SK-N-SH (cell line): ENCODE measurements at regions not wholly inside any gene's neighbourhood (a gene's known extent, or its start where the extent isn't known, plus 50 kb on each side); places are given as distances from the start of the nearest gene placed in this dataset.

Experiments used
- CTCF ChIA-PET: fragments of 300-600, 350-600 bp; formaldehyde crosslinking; extraction: SDS; loops from one replicate; lab custom pipeline; 2021; lab: Yijun Ruan, JAX
- POLR2A ChIA-PET: fragments of 350-600 bp; sonication (Branson Sonifier 250); formaldehyde crosslinking; extraction: SDS; loops from one replicate; lab custom pipeline; 2020; ENCODE audit warnings: antibody characterized with exemption, inconsistent platforms; lab: Yijun Ruan, JAX
- DNase-seq: peaks from one replicate; pipeline ENCODE4 v3.0.0; 2012
- H2AFZ ChIP-seq: fragments of 200-600 bp; sonication (generic); 2 replicates; pipeline ENCODE4 v1.8.1; 2016; ENCODE audit warnings: antibody characterized with exemption, mild to moderate bottlenecking, low read depth
- H3F3A ChIP-seq: fragments of 200-600 bp; sonication (generic); replicated peaks from 2 replicates; pipeline ENCODE3; 2016; ENCODE audit warnings: antibody characterized with exemption, mild to moderate bottlenecking; ENCODE audit not compliant: insufficient read depth
- H3K27ac ChIP-seq, 2 experiments: fragments of 200-500 bp in 1 of 2; fragments of 200-600 bp in 1 of 2; sonication (Bioruptor generic) in 1 of 2; sonication (generic), shearing (Covaris generic) in 1 of 2; 2 replicates each; pipeline versions ENCODE4 v1.5.1 to v1.6.1; 2014 to 2016; ENCODE audit warnings: low read depth in 2 of 2, inconsistent platforms in 1 of 2, low read length in 1 of 2, mild to moderate bottlenecking in 1 of 2, mixed read lengths in 1 of 2
- H3K27me3 ChIP-seq: fragments of 200-600 bp; sonication (generic), shearing (Covaris generic); 2 replicates; pipeline ENCODE4 v1.6.1; 2016; ENCODE audit warnings: mixed run types; ENCODE audit not compliant: insufficient read depth
- H3K36me3 ChIP-seq, 2 experiments: fragments of 200-500 bp in 1 of 2; fragments of 200-600 bp in 1 of 2; sonication (Bioruptor generic) in 1 of 2; sonication (generic) in 1 of 2; replicated peaks in 1 of 2; 2 replicates each; pipeline versions ENCODE3 to v1.5.1; 2014 to 2016; ENCODE audit warnings: low read length in 1 of 2, mild to moderate bottlenecking in 1 of 2; ENCODE audit not compliant: insufficient read depth in 2 of 2, control insufficient read depth in 1 of 2
- H3K4me1 ChIP-seq, 2 experiments: fragments of 200-500 bp in 1 of 2; fragments of 200-600 bp in 1 of 2; sonication (Bioruptor generic) in 1 of 2; sonication (generic), shearing (Covaris generic) in 1 of 2; 2 replicates each; pipeline versions ENCODE4 v1.5.1 to v1.6.1; 2014 to 2016; ENCODE audit warnings: low read depth in 1 of 2, low read length in 1 of 2, mixed run types in 1 of 2; ENCODE audit not compliant: insufficient read depth in 2 of 2, control insufficient read depth in 1 of 2
- H3K4me2 ChIP-seq: fragments of 200-600 bp; sonication (generic), shearing (Covaris generic); 2 replicates; pipeline ENCODE4 v1.6.1; 2017; ENCODE audit warnings: mixed run types
- H3K4me3 ChIP-seq, 2 experiments: fragments of 200-500 bp in 1 of 2; fragments of 200-600 bp in 1 of 2; sonication (Bioruptor generic) in 1 of 2; sonication (generic), shearing (Covaris generic) in 1 of 2; 2 replicates each; pipeline versions ENCODE4 v1.5.1 to v1.8.1; 2014 to 2016; ENCODE audit warnings: low read depth in 2 of 2, inconsistent platforms in 1 of 2, low read length in 1 of 2, mild to moderate bottlenecking in 1 of 2, mixed read lengths in 1 of 2, moderate library complexity in 1 of 2
- H3K79me2 ChIP-seq: fragments of 200-600 bp; sonication (generic); 2 replicates; pipeline ENCODE4 v1.8.1; 2017; ENCODE audit warnings: mild to moderate bottlenecking; ENCODE audit not compliant: insufficient read depth
- H3K9ac ChIP-seq: fragments of 200-600 bp; sonication (generic); 2 replicates; pipeline ENCODE4 v1.6.1; 2017; ENCODE audit warnings: mixed run types
- H3K9me2 ChIP-seq: fragments of 200-600 bp; sonication (generic); 2 replicates; pipeline ENCODE4 v1.6.1; 2017; ENCODE audit warnings: mixed run types
- H3K9me3 ChIP-seq: fragments of 200-600 bp; sonication (generic); 2 replicates; pipeline ENCODE4 v1.6.1; 2017; ENCODE audit warnings: mixed run types, mild to moderate bottlenecking, moderate library complexity
- H4K20me1 ChIP-seq: fragments of 200-600 bp; sonication (generic); 2 replicates; pipeline ENCODE4 v1.6.1; 2017; ENCODE audit warnings: mild to moderate bottlenecking, mixed run types; ENCODE audit not compliant: insufficient read depth
- ELF1 ChIP-seq: IDR thresholded peaks from 2 replicates; pipeline ENCODE4 v1.4.0; 2012
- EZH2phosphoT487 ChIP-seq: fragments of 200-600 bp; sonication (generic); IDR thresholded peaks from 2 replicates; pipeline ENCODE4 v1.6.1; 2017; ENCODE audit warnings: low read depth, mixed run types, mild to moderate bottlenecking, antibody characterized with exemption, moderate library complexity, borderline replicate concordance
- FOXM1 ChIP-seq: IDR thresholded peaks from 2 replicates; pipeline ENCODE4 v1.4.0; 2012; ENCODE audit warnings: low read depth, mild to moderate bottlenecking
- GABPA ChIP-seq: IDR thresholded peaks from 2 replicates; pipeline ENCODE4 v1.4.0; 2012; ENCODE audit warnings: low read depth, mild to moderate bottlenecking
- MEF2A ChIP-seq: IDR thresholded peaks from 2 replicates; pipeline ENCODE4 v1.4.0; 2012; ENCODE audit warnings: low read depth, borderline replicate concordance
- MXI1 ChIP-seq: IDR thresholded peaks from 2 replicates; pipeline ENCODE4 v1.6.1; 2012; ENCODE audit warnings: mild to moderate bottlenecking, low read depth, low read length, improper control_type of control experiment
- RXRA ChIP-seq: IDR thresholded peaks from 2 replicates; pipeline ENCODE4 v1.4.0; 2012; ENCODE audit warnings: low read depth, mild to moderate bottlenecking, borderline replicate concordance
- SIN3A ChIP-seq: IDR thresholded peaks from 2 replicates; pipeline ENCODE4 v1.6.1; 2012; ENCODE audit warnings: low read depth, mild to moderate bottlenecking, low read length, moderate library complexity, borderline replicate concordance
- WGBS: methylation state at CpG from one replicate; pipeline ENCODE4 v1.1.6; 2017; ENCODE audit warnings: low lambda C conversion rate; 5-methylcytosine and 5-hydroxymethylcytosine counted together
- TF ChIP-seq, protein P1 (sequence below): fragments of 150-350 bp; IDR thresholded peaks from 2 replicates; pipeline ENCODE4 v1.6.1; 2016; ENCODE audit warnings: mild to moderate bottlenecking, low read depth, low read length
- TF ChIP-seq, protein P2 (sequence below): IDR thresholded peaks from 2 replicates; pipeline ENCODE4 v1.6.1; 2012; ENCODE audit warnings: mild to moderate bottlenecking, low read depth, low read length, moderate library complexity
- TF ChIP-seq, protein P3 (sequence below): IDR thresholded peaks from 2 replicates; pipeline ENCODE4 v1.4.0; 2012; ENCODE audit warnings: low read depth, borderline replicate concordance

DNA sequence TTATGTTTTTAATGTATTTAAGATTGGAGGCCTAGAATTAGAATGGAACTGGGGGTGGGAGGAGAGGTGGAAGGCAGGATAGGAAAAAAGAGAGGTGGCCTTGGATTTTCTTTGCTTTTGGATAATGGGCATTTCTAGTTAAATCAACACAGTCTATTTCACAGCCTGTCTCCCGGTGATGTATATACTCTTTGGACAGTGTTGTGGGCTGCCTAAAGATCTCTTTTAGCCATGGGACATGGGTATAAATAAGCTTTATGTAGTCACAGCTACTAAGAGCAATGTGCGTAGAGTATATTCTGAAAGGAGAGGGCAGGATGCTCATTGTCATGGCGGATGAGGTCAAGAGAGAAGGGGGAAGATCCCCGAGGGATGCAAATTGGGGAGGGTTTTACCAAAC lies 1084.4 kb upstream of the RBFOX1 start:
- H4K20me1 ChIP-seq = no peaks in the 10 kb centered on the region
- H3K27me3 ChIP-seq = no peaks in the 10 kb centered on the region
- no peaks in the 10 kb centered on the region for H3K9me3 ChIP-seq
- CTCF ChIA-PET = interaction anchor here (0.7 to 0.8 kb wide), 2 partner anchors 15 to 16 kb away, joined by 3 read pairs; no protein-coding TSS in a partner anchor
- H2AFZ ChIP-seq = no peak overlapping the region
- H3K9me2 ChIP-seq = no peaks in the 10 kb centered on the region
- no peaks in the 10 kb centered on the region for H3K36me3 ChIP-seq
- TF ChIP-seq EZH2phosphoT487 (no peak), RXRA (no peak), SIN3A (no peak), MXI1 (no peak), ELF1 (no peak), MEF2A (no peak), GABPA (no peak)
- TF ChIP-seq, protein P1, sequence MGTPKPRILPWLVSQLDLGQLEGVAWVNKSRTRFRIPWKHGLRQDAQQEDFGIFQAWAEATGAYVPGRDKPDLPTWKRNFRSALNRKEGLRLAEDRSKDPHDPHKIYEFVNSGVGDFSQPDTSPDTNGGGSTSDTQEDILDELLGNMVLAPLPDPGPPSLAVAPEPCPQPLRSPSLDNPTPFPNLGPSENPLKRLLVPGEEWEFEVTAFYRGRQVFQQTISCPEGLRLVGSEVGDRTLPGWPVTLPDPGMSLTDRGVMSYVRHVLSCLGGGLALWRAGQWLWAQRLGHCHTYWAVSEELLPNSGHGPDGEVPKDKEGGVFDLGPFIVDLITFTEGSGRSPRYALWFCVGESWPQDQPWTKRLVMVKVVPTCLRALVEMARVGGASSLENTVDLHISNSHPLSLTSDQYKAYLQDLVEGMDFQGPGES = no peak
- TF ChIP-seq, protein P2, sequence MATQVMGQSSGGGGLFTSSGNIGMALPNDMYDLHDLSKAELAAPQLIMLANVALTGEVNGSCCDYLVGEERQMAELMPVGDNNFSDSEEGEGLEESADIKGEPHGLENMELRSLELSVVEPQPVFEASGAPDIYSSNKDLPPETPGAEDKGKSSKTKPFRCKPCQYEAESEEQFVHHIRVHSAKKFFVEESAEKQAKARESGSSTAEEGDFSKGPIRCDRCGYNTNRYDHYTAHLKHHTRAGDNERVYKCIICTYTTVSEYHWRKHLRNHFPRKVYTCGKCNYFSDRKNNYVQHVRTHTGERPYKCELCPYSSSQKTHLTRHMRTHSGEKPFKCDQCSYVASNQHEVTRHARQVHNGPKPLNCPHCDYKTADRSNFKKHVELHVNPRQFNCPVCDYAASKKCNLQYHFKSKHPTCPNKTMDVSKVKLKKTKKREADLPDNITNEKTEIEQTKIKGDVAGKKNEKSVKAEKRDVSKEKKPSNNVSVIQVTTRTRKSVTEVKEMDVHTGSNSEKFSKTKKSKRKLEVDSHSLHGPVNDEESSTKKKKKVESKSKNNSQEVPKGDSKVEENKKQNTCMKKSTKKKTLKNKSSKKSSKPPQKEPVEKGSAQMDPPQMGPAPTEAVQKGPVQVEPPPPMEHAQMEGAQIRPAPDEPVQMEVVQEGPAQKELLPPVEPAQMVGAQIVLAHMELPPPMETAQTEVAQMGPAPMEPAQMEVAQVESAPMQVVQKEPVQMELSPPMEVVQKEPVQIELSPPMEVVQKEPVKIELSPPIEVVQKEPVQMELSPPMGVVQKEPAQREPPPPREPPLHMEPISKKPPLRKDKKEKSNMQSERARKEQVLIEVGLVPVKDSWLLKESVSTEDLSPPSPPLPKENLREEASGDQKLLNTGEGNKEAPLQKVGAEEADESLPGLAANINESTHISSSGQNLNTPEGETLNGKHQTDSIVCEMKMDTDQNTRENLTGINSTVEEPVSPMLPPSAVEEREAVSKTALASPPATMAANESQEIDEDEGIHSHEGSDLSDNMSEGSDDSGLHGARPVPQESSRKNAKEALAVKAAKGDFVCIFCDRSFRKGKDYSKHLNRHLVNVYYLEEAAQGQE = no peak
- TF ChIP-seq, protein P3, sequence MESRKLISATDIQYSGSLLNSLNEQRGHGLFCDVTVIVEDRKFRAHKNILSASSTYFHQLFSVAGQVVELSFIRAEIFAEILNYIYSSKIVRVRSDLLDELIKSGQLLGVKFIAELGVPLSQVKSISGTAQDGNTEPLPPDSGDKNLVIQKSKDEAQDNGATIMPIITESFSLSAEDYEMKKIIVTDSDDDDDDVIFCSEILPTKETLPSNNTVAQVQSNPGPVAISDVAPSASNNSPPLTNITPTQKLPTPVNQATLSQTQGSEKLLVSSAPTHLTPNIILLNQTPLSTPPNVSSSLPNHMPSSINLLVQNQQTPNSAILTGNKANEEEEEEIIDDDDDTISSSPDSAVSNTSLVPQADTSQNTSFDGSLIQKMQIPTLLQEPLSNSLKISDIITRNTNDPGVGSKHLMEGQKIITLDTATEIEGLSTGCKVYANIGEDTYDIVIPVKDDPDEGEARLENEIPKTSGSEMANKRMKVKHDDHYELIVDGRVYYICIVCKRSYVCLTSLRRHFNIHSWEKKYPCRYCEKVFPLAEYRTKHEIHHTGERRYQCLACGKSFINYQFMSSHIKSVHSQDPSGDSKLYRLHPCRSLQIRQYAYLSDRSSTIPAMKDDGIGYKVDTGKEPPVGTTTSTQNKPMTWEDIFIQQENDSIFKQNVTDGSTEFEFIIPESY = no peak
- TF ChIP-seq, all 33 proteins: peak for 0
- no peak overlapping the region for H3K4me3 ChIP-seq
- no peak overlapping the region for H3K27ac ChIP-seq
- H3F3A ChIP-seq = no peaks in the 10 kb centered on the region
- H3K4me1 ChIP-seq = no peaks in the 10 kb centered on the region
- DNase-seq = no peak
- no peak overlapping the region for H3K9ac ChIP-seq
- WGBS = 41% methylated on average over 4 of the region's 4 CpGs
- no peaks in the 10 kb centered on the region for H3K79me2 ChIP-seq
- POLR2A ChIA-PET = no interaction called here
- H3K4me2 ChIP-seq = no peak overlapping the region

DNA sequence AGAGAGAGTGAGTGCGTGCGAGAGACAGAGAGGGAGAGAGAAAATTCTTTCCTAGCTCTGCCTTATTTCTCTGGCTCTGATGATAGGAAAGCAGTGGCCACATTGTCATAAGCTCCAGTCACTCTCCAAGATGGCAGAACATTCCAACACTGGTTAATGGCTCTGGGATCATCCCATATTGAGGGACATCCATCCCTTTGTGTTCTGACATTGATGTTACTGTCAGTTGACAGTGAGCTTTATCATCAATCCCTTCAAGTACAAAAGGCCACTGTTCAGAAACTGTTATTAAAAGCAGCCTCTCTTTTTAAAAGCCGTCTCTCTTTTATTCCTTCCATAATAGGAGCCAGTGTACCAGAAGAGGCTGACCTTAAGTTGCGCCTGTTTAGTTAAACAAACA lies 1084.9 kb upstream of the RBFOX1 start:
- Histone ChIP-seq H3K4me1 (no peaks in the 10 kb centered on the region), H3K79me2 (no peaks in the 10 kb centered on the region), H3K27me3 (no peaks in the 10 kb centered on the region), H3K9ac (no peak overlapping the region), H3K4me3 (no peak overlapping the region), H4K20me1 (no peaks in the 10 kb centered on the region), H3K27ac (no peak overlapping the region), H3K36me3 (no peaks in the 10 kb centered on the region), H3K9me3 (no peaks in the 10 kb centered on the region)
- ChIA-PET POLR2A (no interaction called here), CTCF (interaction anchor here (0.7 to 0.8 kb wide), 2 partner anchors 15 to 16 kb away, joined by 3 read pairs; no protein-coding TSS in a partner anchor)
- 59% methylated on average over 4 of the region's 4 CpGs for WGBS
- DNase-seq = no peak
- TF ChIP-seq FOXM1 = no peak
- TF ChIP-seq, all 33 proteins: peak for 0
- no peak overlapping the region for H2AFZ ChIP-seq
- no peak overlapping the region for H3K4me2 ChIP-seq
- no peaks in the 10 kb centered on the region for H3F3A ChIP-seq
- no peaks in the 10 kb centered on the region for H3K9me2 ChIP-seq
